Neural cell (in vitro differentiated cells): ENCODE measurements at regions not wholly inside any gene's neighbourhood (a gene's known extent, or its start where the extent isn't known, plus 50 kb on each side); places are given as distances from the start of the nearest gene placed in this dataset.

Source experiments
- H2AFZ ChIP-seq: fragments of 200-600, 300-800 bp; sonication (generic), shearing (Covaris generic); 2 replicates; pipeline ENCODE4 v1.6.0; 2014; ENCODE audit warnings: low read depth, mild to moderate bottlenecking, antibody characterized with exemption, low read length, moderate library complexity
- H3F3A ChIP-seq: fragments of 200-600 bp; shearing (Covaris generic); 2 replicates; pipeline ENCODE4 v1.6.1; 2016; ENCODE audit warnings: mild to moderate bottlenecking, moderate library complexity, mixed read lengths, antibody characterized with exemption, low read length; ENCODE audit not compliant: insufficient read depth, poor library complexity, severe bottlenecking
- H3K27ac ChIP-seq: fragments of 200-600, 300-800 bp; sonication (generic), shearing (Covaris generic); 2 replicates; pipeline ENCODE4 v1.5.1; 2014; ENCODE audit warnings: mild to moderate bottlenecking, low read length, moderate library complexity
- H3K27me3 ChIP-seq: fragments of 300-800, 200-600 bp; sonication (generic), shearing (Covaris generic); 2 replicates; pipeline ENCODE4 v1.6.0; 2014; ENCODE audit warnings: mild to moderate bottlenecking, low read depth, low read length, moderate library complexity; ENCODE audit not compliant: insufficient read depth
- H3K36me3 ChIP-seq: fragments of 300-800, 200-600 bp; sonication (generic), shearing (Covaris generic); 2 replicates; pipeline ENCODE4 v1.5.1; 2014; ENCODE audit warnings: mild to moderate bottlenecking, antibody characterized with exemption, low read length, moderate library complexity; ENCODE audit not compliant: insufficient read depth
- H3K4me2 ChIP-seq: fragments of 300-800, 200-600 bp; sonication (generic), shearing (Covaris generic); 2 replicates; pipeline ENCODE4 v1.6.0; 2014; ENCODE audit warnings: mild to moderate bottlenecking, low read length
- H3K4me3 ChIP-seq: fragments of 300-800, 200-600 bp; sonication (generic), shearing (Covaris generic); 2 replicates; pipeline ENCODE4 v1.5.1; 2014; ENCODE audit warnings: mild to moderate bottlenecking, low read length, moderate library complexity
- H3K79me2 ChIP-seq: fragments of 200-600 bp; shearing (Covaris generic); replicated peaks from 2 replicates; pipeline ENCODE4 v1.6.0; 2014; ENCODE audit warnings: mild to moderate bottlenecking, low read length, moderate library complexity; ENCODE audit not compliant: insufficient read depth
- H3K9ac ChIP-seq: fragments of 300-800, 200-600 bp; sonication (generic), shearing (Covaris generic); 2 replicates; pipeline ENCODE4 v1.6.1; 2016; ENCODE audit warnings: mild to moderate bottlenecking, low read length, mixed read lengths
- H3K9me2 ChIP-seq: fragments of 200-600 bp; shearing (Covaris generic); 2 replicates; pipeline ENCODE4 v1.6.1; 2016; ENCODE audit warnings: mild to moderate bottlenecking, low read length, mixed read lengths; ENCODE audit not compliant: insufficient read depth
- H3K9me3 ChIP-seq: fragments of 200-600, 300-800 bp; sonication (generic), shearing (Covaris generic); 2 replicates; pipeline ENCODE4 v1.6.1; 2016; ENCODE audit warnings: mild to moderate bottlenecking, mixed run types, low read length, moderate library complexity, mixed read lengths
- H4K20me1 ChIP-seq: fragments of 200-600 bp; shearing (Covaris generic); 2 replicates; pipeline ENCODE4 v1.6.1; 2016; ENCODE audit warnings: mild to moderate bottlenecking, mixed run types; ENCODE audit not compliant: insufficient read depth
- EP300 ChIP-seq: fragments of 450-650 bp; conservative IDR thresholded peaks from 2 replicates; pipeline ENCODE4 v1.6.1; 2014; ENCODE audit warnings: antibody characterized with exemption, mild to moderate bottlenecking, moderate library complexity; ENCODE audit not compliant: poor library complexity, severe bottlenecking
- EZH2 ChIP-seq: fragments of 200-600, 300-800 bp; shearing (Covaris generic), sonication (generic); IDR thresholded peaks from 2 replicates; pipeline ENCODE4 v1.6.1; 2014; ENCODE audit warnings: antibody characterized with exemption, low read length, borderline replicate concordance, mild to moderate bottlenecking; ENCODE audit not compliant: insufficient read depth, poor library complexity, severe bottlenecking
- MXI1 ChIP-seq: fragments of 450-650 bp; conservative IDR thresholded peaks from 2 replicates; pipeline ENCODE4 v1.6.1; 2014; ENCODE audit warnings: antibody characterized with exemption, mild to moderate bottlenecking; ENCODE audit not compliant: poor library complexity, severe bottlenecking
- POLR2AphosphoS5 ChIP-seq: IDR thresholded peaks from 2 replicates; pipeline ENCODE4 v1.6.1; 2012
- RAD21 ChIP-seq: fragments of 450-650 bp; conservative IDR thresholded peaks from 2 replicates; pipeline ENCODE4 v1.6.1; 2014; ENCODE audit warnings: antibody characterized with exemption, mild to moderate bottlenecking, moderate library complexity
- SMC3 ChIP-seq: fragments of 450-650 bp; conservative IDR thresholded peaks from 2 replicates; pipeline ENCODE4 v1.6.1; 2014; ENCODE audit warnings: antibody characterized with exemption, mild to moderate bottlenecking, moderate library complexity; ENCODE audit not compliant: poor library complexity
- TAF1 ChIP-seq: IDR thresholded peaks from 2 replicates; pipeline ENCODE4 v1.6.1; 2012; ENCODE audit warnings: low read depth
- TF ChIP-seq, protein P1 (sequence below): fragments of 450-650 bp; IDR thresholded peaks from 2 replicates; pipeline ENCODE4 v1.5.1; 2014; ENCODE audit warnings: antibody characterized with exemption, mild to moderate bottlenecking, moderate library complexity; ENCODE audit not compliant: poor library complexity, severe bottlenecking
- TF ChIP-seq, protein P2 (sequence below): IDR thresholded peaks from 2 replicates; pipeline ENCODE4 v1.6.1; 2012; ENCODE audit warnings: borderline replicate concordance

DNA sequence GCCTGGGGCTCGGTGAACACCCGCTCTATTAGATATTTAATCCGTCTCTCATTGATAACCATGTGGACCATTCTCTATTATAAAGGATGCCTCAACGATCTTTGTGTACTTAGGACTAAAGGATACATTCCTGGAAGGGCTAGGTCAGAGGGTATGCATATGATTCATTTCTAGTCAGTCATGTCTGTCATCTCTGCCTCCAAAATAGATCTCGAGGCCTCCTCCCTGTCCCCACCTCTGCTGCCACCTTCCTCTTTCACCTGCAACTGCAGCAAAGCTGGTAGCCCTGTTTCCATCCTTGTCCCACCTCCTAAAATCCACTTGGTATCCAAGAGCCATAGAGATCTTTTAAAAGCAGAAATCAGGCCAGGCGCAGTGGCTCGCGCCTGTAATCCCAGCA lies 121.5 kb downstream of the KATNIP start:
- H3K79me2 ChIP-seq, result no peaks in the 10 kb centered on the region
- H4K20me1 ChIP-seq, result no peaks in the 10 kb centered on the region
- H3K27ac ChIP-seq, result no peak overlapping the region

DNA sequence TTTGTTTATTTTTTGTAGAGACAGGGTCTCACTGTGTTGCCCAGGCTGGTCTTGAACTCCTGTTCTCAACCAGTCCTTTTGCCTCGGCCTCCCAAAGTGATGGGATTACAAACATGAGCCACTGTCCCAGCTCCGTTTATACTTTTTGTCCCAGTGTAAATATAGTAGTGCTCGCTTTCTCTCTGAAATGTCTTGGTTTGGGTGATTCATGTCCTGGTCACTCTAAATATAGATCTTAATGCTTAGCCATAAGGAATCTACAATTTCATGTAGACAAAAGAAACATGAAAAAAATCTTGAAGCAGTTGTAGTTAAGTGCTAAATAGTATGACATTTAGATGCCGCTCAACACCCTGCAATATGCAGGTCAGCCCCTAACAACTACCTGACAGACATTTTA lies 126.9 kb downstream of the KATNIP start:
- Histone ChIP-seq H3K4me3 (no peak overlapping the region), H3K9me3 (no peaks in the 10 kb centered on the region), H3K27ac (no peak overlapping the region), H3F3A (no peaks in the 10 kb centered on the region), H4K20me1 (no peaks in the 10 kb centered on the region), H3K9ac (no peak overlapping the region), H3K4me2 (no peak overlapping the region), H3K27me3 (no peaks in the 10 kb centered on the region), H3K36me3 (peaks cover 9% of the 10 kb centered on the region), H3K79me2 (no peaks in the 10 kb centered on the region), H3K9me2 (no peaks in the 10 kb centered on the region), H2AFZ (no peak overlapping the region)
- no peak for TF ChIP-seq SMC3
- no peak for TF ChIP-seq TAF1
- TF ChIP-seq EZH2, result no peak
- no peak for TF ChIP-seq POLR2AphosphoS5
- TF ChIP-seq, protein P1, sequence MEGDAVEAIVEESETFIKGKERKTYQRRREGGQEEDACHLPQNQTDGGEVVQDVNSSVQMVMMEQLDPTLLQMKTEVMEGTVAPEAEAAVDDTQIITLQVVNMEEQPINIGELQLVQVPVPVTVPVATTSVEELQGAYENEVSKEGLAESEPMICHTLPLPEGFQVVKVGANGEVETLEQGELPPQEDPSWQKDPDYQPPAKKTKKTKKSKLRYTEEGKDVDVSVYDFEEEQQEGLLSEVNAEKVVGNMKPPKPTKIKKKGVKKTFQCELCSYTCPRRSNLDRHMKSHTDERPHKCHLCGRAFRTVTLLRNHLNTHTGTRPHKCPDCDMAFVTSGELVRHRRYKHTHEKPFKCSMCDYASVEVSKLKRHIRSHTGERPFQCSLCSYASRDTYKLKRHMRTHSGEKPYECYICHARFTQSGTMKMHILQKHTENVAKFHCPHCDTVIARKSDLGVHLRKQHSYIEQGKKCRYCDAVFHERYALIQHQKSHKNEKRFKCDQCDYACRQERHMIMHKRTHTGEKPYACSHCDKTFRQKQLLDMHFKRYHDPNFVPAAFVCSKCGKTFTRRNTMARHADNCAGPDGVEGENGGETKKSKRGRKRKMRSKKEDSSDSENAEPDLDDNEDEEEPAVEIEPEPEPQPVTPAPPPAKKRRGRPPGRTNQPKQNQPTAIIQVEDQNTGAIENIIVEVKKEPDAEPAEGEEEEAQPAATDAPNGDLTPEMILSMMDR, result no peak
- no peak for TF ChIP-seq RAD21
- TF ChIP-seq MXI1, result no peak
- no peak for TF ChIP-seq EP300
- TF ChIP-seq, protein P2, sequence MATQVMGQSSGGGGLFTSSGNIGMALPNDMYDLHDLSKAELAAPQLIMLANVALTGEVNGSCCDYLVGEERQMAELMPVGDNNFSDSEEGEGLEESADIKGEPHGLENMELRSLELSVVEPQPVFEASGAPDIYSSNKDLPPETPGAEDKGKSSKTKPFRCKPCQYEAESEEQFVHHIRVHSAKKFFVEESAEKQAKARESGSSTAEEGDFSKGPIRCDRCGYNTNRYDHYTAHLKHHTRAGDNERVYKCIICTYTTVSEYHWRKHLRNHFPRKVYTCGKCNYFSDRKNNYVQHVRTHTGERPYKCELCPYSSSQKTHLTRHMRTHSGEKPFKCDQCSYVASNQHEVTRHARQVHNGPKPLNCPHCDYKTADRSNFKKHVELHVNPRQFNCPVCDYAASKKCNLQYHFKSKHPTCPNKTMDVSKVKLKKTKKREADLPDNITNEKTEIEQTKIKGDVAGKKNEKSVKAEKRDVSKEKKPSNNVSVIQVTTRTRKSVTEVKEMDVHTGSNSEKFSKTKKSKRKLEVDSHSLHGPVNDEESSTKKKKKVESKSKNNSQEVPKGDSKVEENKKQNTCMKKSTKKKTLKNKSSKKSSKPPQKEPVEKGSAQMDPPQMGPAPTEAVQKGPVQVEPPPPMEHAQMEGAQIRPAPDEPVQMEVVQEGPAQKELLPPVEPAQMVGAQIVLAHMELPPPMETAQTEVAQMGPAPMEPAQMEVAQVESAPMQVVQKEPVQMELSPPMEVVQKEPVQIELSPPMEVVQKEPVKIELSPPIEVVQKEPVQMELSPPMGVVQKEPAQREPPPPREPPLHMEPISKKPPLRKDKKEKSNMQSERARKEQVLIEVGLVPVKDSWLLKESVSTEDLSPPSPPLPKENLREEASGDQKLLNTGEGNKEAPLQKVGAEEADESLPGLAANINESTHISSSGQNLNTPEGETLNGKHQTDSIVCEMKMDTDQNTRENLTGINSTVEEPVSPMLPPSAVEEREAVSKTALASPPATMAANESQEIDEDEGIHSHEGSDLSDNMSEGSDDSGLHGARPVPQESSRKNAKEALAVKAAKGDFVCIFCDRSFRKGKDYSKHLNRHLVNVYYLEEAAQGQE, result no peak

More for the DNA sequence above, 121.5 kb downstream of the KATNIP start:
- Histone ChIP-seq H3K9me3 (no peaks in the 10 kb centered on the region), H3K27me3 (no peaks in the 10 kb centered on the region), H3K9me2 (no peaks in the 10 kb centered on the region), H3F3A (no peaks in the 10 kb centered on the region), H3K9ac (no peak overlapping the region), H3K4me2 (no peak overlapping the region), H3K36me3 (no peaks in the 10 kb centered on the region), H2AFZ (no peak overlapping the region), H3K4me3 (no peak overlapping the region)
- no peak for TF ChIP-seq TAF1
- TF ChIP-seq, protein P1, result no peak
- TF ChIP-seq, protein P2, result no peak
- no peak for TF ChIP-seq MXI1
- TF ChIP-seq EP300, result no peak
- no peak for TF ChIP-seq POLR2AphosphoS5
- no peak for TF ChIP-seq RAD21
- no peak for TF ChIP-seq EZH2
- no peak for TF ChIP-seq SMC3
